Fibroblast of pulmonary artery (primary cell): ENCODE measurements at regions not wholly inside any gene's neighbourhood (a gene's known extent, or its start where the extent isn't known, plus 50 kb on each side); places are given as distances from the start of the nearest gene placed in this dataset.

Experiments used
- DNase-seq: peaks from one replicate; pipeline ENCODE4 v3.0.0-alpha.2; 2010; ENCODE audit warnings: low read depth
- H3K4me3 ChIP-seq: replicated peaks from 2 replicates; pipeline ENCODE4 v1.5.1; 2011; ENCODE audit warnings: low read depth, mild to moderate bottlenecking, control low read depth, low read length, moderate library complexity
- TF ChIP-seq, protein P1 (sequence below): IDR thresholded peaks from 2 replicates; pipeline ENCODE4 v1.5.1; 2011; ENCODE audit warnings: mild to moderate bottlenecking, control low read depth, low read length, inconsistent platforms; ENCODE audit errors: missing control alignments

- no peak overlapping the region for H3K4me3 ChIP-seq
- DNase-seq = no peak
- TF ChIP-seq, protein P1, sequence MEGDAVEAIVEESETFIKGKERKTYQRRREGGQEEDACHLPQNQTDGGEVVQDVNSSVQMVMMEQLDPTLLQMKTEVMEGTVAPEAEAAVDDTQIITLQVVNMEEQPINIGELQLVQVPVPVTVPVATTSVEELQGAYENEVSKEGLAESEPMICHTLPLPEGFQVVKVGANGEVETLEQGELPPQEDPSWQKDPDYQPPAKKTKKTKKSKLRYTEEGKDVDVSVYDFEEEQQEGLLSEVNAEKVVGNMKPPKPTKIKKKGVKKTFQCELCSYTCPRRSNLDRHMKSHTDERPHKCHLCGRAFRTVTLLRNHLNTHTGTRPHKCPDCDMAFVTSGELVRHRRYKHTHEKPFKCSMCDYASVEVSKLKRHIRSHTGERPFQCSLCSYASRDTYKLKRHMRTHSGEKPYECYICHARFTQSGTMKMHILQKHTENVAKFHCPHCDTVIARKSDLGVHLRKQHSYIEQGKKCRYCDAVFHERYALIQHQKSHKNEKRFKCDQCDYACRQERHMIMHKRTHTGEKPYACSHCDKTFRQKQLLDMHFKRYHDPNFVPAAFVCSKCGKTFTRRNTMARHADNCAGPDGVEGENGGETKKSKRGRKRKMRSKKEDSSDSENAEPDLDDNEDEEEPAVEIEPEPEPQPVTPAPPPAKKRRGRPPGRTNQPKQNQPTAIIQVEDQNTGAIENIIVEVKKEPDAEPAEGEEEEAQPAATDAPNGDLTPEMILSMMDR = no peak
Measured at GRCh38 chr2:82852787-82853186, 1606.3 kb downstream of the SUCLG1 start.

- no peak overlapping the region for H3K4me3 ChIP-seq
- DNase-seq = no peak
- TF ChIP-seq, protein P1 = no peak
Measured at GRCh38 chr2:82848285-82848684, 1610.8 kb downstream of the SUCLG1 start.

GRCh38 chr2:82839036-82839435, 1620.0 kb downstream of the SUCLG1 start:
- TF ChIP-seq, protein P1 = no peak
- no peak for DNase-seq
- H3K4me3 ChIP-seq = no peak overlapping the region

DNA sequence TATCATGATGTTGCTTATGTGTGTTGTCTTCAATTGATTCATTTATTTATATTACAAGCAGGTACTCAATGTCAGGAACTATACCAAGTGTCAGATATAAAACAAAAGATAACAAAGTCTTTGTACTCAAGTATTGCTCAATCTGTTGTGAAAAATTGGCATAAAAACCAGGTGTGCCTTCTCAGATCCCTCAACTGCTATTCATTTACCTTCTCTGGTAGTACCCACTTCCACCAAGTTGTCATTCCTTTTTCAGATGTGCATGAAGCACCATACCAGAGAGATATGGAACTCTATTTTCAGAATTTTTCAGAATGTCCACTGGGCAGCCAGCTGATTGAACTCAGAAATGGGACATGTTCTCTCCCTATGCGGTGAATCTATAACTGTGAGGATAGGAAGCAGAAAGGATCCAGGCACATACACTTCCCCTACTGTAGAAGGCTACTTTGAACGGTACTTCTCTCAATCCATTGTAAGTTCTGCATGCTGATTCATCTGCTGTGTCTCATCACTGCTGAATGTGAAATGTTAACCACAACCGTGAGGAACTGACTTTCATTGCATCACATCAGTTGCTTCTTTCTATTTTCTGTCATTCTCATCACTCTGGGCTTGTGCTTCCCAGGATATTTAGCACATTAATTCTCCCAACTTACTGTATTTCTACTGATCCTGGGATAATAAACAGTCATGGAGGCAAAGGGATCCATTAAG, 1621.3 kb downstream of the SUCLG1 start:
- peak; percentile 93 for DNase-seq
- TF ChIP-seq, protein P1 = no peak
- H3K4me3 ChIP-seq = no peak overlapping the region

GRCh38 chr2:82834893-82835292, 1624.2 kb downstream of the SUCLG1 start:
- no peak for DNase-seq
- H3K4me3 ChIP-seq = no peak overlapping the region
- TF ChIP-seq, protein P1 = no peak

- no peak overlapping the region for H3K4me3 ChIP-seq
- no peak for DNase-seq
- TF ChIP-seq, protein P1 = no peak
Measured at GRCh38 chr2:82827426-82827825, 1631.7 kb downstream of the SUCLG1 start.

DNA sequence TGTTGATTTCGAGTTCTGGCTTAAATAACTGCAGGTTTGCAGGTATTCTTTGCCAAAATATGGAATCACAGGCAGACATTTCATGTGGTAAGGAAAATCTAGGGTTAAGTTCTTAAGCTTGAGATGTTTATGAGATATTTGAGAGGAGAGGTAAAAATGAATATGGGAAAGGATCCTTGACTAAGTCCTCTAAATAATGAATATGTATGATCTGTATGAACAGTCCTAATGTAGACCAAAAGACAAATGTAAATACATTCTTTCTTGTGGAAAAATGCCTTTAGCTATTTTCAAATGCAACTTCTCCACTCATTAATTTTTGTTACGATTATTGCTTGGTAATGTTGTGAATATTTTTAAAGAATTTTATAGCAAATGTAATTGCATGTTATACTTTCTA, 1632.6 kb downstream of the SUCLG1 start:
- DNase-seq = no peak
- TF ChIP-seq, protein P1 = no peak

More for the DNA sequence above, 1632.6 kb downstream of the SUCLG1 start:
- no peak overlapping the region for H3K4me3 ChIP-seq
